T-cell (primary cell): ENCODE measurements at regions not wholly inside any gene's neighbourhood (a gene's known extent, or its start where the extent isn't known, plus 50 kb on each side); places are given as distances from the start of the nearest gene placed in this dataset.

Source experiments
- ATAC-seq, 4 experiments: fragments of 200-7000 bp in 3 of 4; fragments of 150-1000 bp in 1 of 4; cut with Tn5 transposase; replicated peaks in 1 of 4; 1 replicate in 3 of 4; 2 replicates in 1 of 4; pipeline ENCODE4 v1.10.0; 2021; ENCODE audit warnings: moderate library complexity in 3 of 4, mild to moderate bottlenecking in 2 of 4, moderate number of reproducible peaks in 1 of 4
- CTCF ChIA-PET, 2 donors: fragments of 300-600 bp; sonication (Branson Sonifier 250); formaldehyde crosslinking; loops; one replicate each; lab custom pipeline; 2022; ENCODE audit warnings: antibody characterized with exemption in 2 of 2; lab: Charles Lee
- POLR2A ChIA-PET, 2 donors: fragments of 300-600 bp; sonication (Branson Sonifier 250); formaldehyde crosslinking; loops; one replicate each; lab custom pipeline; 2022; ENCODE audit warnings: antibody characterized with exemption in 2 of 2; lab: Charles Lee
- DNase-seq, 35 experiments: peaks; one replicate each; pipeline versions ENCODE4 v3.0.0 to v3.0.0-alpha.2; 2013 to 2023
- H3K27ac ChIP-seq: one replicate; pipeline ENCODE4 v1.5.1; 2013; ENCODE audit warnings: low read length
- H3K27me3 ChIP-seq, 2 experiments: replicated peaks in 1 of 2; 1 replicate in 1 of 2; 2 replicates in 1 of 2; pipeline versions ENCODE4 v1.6.1 to v1.7.0; 2013; ENCODE audit warnings: low read length in 1 of 2, mixed read lengths in 1 of 2; ENCODE audit not compliant: control insufficient read depth in 2 of 2, insufficient read depth in 2 of 2; ENCODE audit errors: extremely low read depth in 1 of 2
- H3K36me3 ChIP-seq, 2 donors: 1 replicate in 1 of 2; 2 replicates in 1 of 2; pipeline versions ENCODE4 v1.6.1 to v1.7.0; 2013; ENCODE audit warnings: low read length in 1 of 2; ENCODE audit not compliant: control insufficient read depth in 2 of 2, insufficient read depth in 1 of 2; ENCODE audit errors: extremely low read depth in 1 of 2
- H3K4me1 ChIP-seq, 2 experiments: 1 replicate in 1 of 2; 2 replicates in 1 of 2; pipeline versions ENCODE4 v1.6.1 to v1.7.0; 2013; ENCODE audit warnings: low read length in 2 of 2, mixed read lengths in 1 of 2; ENCODE audit not compliant: insufficient read depth in 2 of 2, control insufficient read depth in 1 of 2; ENCODE audit errors: extremely low read depth in 1 of 2
- H3K4me3 ChIP-seq, 2 donors: 1 replicate in 1 of 2; 2 replicates in 1 of 2; pipeline versions ENCODE4 v1.5.1 to v1.7.0; 2013; ENCODE audit warnings: mild to moderate bottlenecking in 2 of 2, low read length in 1 of 2, moderate library complexity in 1 of 2; ENCODE audit not compliant: control insufficient read depth in 1 of 2; ENCODE audit errors: extremely low read depth in 1 of 2
- H3K9me3 ChIP-seq: 2 replicates; pipeline ENCODE4 v1.7.0; 2013
- H3K27ac Mint-ChIP-seq, 2 donors: one replicate each; pipeline ENCODE4 v1.8.0; 2020 to 2021; ENCODE audit warnings: mild to moderate bottlenecking in 2 of 2, mixed read lengths in 2 of 2
- H3K27me3 Mint-ChIP-seq, 2 donors: one replicate each; pipeline ENCODE4 v1.8.0; 2021 to 2022; ENCODE audit warnings: mixed read lengths in 2 of 2
- H3K36me3 Mint-ChIP-seq: one replicate; pipeline ENCODE4 v1.8.0; 2021; ENCODE audit warnings: mixed read lengths
- H3K4me1 Mint-ChIP-seq, 3 donors: one replicate each; pipeline ENCODE4 v1.8.0; 2020 to 2022; ENCODE audit warnings: mixed read lengths in 3 of 3, mild to moderate bottlenecking in 1 of 3
- H3K4me3 Mint-ChIP-seq, 3 donors: one replicate each; pipeline ENCODE4 v1.8.0; 2020 to 2022; ENCODE audit warnings: mild to moderate bottlenecking in 3 of 3, mixed read lengths in 3 of 3, moderate library complexity in 3 of 3
- H3K9me3 Mint-ChIP-seq, 3 donors: one replicate each; pipeline ENCODE4 v1.8.0; 2020 to 2022; ENCODE audit warnings: mixed read lengths in 3 of 3
- WGBS: methylation state at CpG from one replicate; pipeline ENCODE4 v1.1.5; 2013; ENCODE audit warnings: missing lambda C conversion rate; ENCODE audit not compliant: insufficient coverage; 5-methylcytosine and 5-hydroxymethylcytosine counted together

DNA sequence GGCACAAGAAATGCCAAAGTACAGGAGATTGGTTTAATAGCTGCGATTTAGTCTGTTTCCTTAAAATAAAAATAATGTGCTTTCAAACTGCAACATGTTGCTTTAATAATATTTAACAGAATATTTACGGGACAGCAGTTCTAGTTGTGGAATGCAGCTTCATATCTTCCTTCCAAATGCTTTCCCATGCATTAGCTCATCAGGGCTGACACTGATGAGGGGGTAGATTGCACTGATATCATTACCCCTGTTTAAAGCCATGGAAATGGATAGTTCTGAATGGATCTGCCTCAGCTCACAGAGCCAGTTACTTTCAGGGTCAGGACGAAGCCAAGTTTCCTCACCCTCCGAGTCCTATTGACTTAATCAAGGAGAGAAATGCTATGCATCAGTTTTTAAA, 93.2 kb upstream of the OSMR start:
- CTCF ChIA-PET = no interaction called here
- Histone ChIP-seq H3K27me3 (peaks cover 0 to 9% of the 10 kb centered on the region in 2 experiments), H3K27ac (no peak overlapping the region), H3K4me1 (no peaks in the 10 kb centered on the region), H3K4me3 (no peak overlapping the region), H3K9me3 (no peaks in the 10 kb centered on the region), H3K36me3 (no peaks in the 10 kb centered on the region)
- Mint-ChIP-seq H3K36me3 (no peaks in the 10 kb centered on the region), H3K9me3 (no peaks in the 10 kb centered on the region), H3K27ac (no peak overlapping the region), H3K4me1 (no peaks in the 10 kb centered on the region), H3K4me3 (no peak overlapping the region), H3K27me3 (peaks cover 10 to 16% of the 10 kb centered on the region in 2 donors)
- ATAC-seq (no peak), DNase-seq (no peak)
- POLR2A ChIA-PET = no interaction called here
- WGBS = 100% methylated on average over 1 of the region's 4 CpGs

DNA sequence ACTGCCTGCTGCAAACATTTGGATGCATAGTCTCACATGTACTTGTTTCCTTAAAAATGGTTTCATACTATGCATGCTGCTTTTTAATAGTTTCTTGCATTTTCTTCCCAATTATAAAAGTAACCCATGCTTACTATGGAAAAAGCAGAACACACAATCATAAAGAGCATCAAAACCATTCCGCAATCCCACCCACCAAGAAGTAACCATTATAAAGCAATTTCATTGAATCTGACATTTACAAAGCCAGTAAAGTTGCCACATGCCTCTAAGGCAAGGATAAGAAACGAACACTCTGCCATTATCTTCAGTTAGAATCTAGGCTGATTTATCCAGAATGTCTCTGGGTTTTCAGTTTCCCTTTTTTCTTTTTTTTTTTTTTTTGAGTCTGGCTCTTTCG, 92.7 kb upstream of the OSMR start:
- peaks cover 9 to 11% of the 10 kb centered on the region in 2 donors for H3K27me3 Mint-ChIP-seq
- no peaks in the 10 kb centered on the region for H3K36me3 Mint-ChIP-seq
- H3K36me3 ChIP-seq = no peaks in the 10 kb centered on the region
- no peaks in the 10 kb centered on the region for H3K9me3 Mint-ChIP-seq
- H3K9me3 ChIP-seq = no peaks in the 10 kb centered on the region
- ChIA-PET POLR2A (no interaction called here), CTCF (no interaction called here)
- H3K27me3 ChIP-seq = peaks cover 0 to 9% of the 10 kb centered on the region in 2 experiments
- H3K27ac Mint-ChIP-seq = no peak overlapping the region
- no peaks in the 10 kb centered on the region for H3K4me1 ChIP-seq
- H3K4me3 ChIP-seq = no peak overlapping the region
- WGBS = 11% methylated on average over 1 of the region's 3 CpGs
- no peak for ATAC-seq
- no peak for DNase-seq
- H3K4me3 Mint-ChIP-seq = no peak overlapping the region
- no peak overlapping the region for H3K27ac ChIP-seq
- H3K4me1 Mint-ChIP-seq = no peaks in the 10 kb centered on the region

- no peaks in the 10 kb centered on the region for H3K36me3 Mint-ChIP-seq
- CTCF ChIA-PET = no interaction called here
These were observed 92.0 kb upstream of the OSMR start for GRCh38 chr5:38753776-38754175.

GRCh38 chr5:38755181-38755580, 90.6 kb upstream of the OSMR start:
- no peaks in the 10 kb centered on the region for H3K9me3 ChIP-seq
- H3K27me3 ChIP-seq = peaks cover 0 to 9% of the 10 kb centered on the region in 2 experiments
- H3K9me3 Mint-ChIP-seq = no peaks in the 10 kb centered on the region
- H3K27ac ChIP-seq = no peak overlapping the region
- ChIA-PET CTCF (no interaction called here), POLR2A (no interaction called here)
- H3K4me1 ChIP-seq = no peaks in the 10 kb centered on the region
- H3K4me3 Mint-ChIP-seq = no peak overlapping the region
- ATAC-seq (no peak), DNase-seq (no peak)
- no peaks in the 10 kb centered on the region for H3K36me3 Mint-ChIP-seq
- peaks cover 11 to 16% of the 10 kb centered on the region in 2 donors for H3K27me3 Mint-ChIP-seq
- H3K4me1 Mint-ChIP-seq = no peaks in the 10 kb centered on the region
- H3K4me3 ChIP-seq = no peak overlapping the region
- H3K27ac Mint-ChIP-seq = no peak overlapping the region
- no peaks in the 10 kb centered on the region for H3K36me3 ChIP-seq
- 79% methylated on average over 2 of the region's 2 CpGs for WGBS

More at GRCh38 chr5:38753776-38754175, 92.0 kb upstream of the OSMR start:
- H3K27me3 Mint-ChIP-seq = peaks cover 5 to 11% of the 10 kb centered on the region in 2 donors
- no CpG with 5 or more reads among the region's 5 CpGs for WGBS
- Histone ChIP-seq H3K27ac (no peak overlapping the region), H3K9me3 (no peaks in the 10 kb centered on the region), H3K4me3 (no peak overlapping the region), H3K4me1 (no peaks in the 10 kb centered on the region), H3K36me3 (no peaks in the 10 kb centered on the region), H3K27me3 (peaks cover 0 to 9% of the 10 kb centered on the region in 2 experiments)
- H3K27ac Mint-ChIP-seq = no peak overlapping the region
- H3K4me1 Mint-ChIP-seq = no peaks in the 10 kb centered on the region
- H3K9me3 Mint-ChIP-seq = no peaks in the 10 kb centered on the region
- no peak overlapping the region for H3K4me3 Mint-ChIP-seq
- no peak for DNase-seq
- no peak for ATAC-seq
- POLR2A ChIA-PET = no interaction called here

DNA sequence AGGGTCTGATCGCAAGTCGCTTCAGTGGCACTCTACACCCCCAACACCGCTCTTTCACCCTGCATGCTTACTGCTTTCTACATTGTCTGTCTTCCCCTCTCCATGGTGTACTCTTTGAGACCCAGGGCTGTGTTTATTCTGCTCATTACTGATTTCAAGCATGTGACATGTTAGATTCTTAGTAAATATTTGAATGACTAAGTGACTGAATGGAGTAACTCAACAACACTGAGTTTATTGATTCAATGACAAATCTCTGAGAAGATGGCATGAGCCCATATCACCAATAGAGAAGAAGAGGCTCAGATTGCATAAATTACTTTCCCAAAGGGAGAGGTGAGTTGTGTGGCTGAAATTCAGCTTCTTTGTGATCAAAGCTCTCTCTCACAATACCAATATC, 89.7 kb upstream of the OSMR start:
- 100% methylated on average over 2 of the region's 3 CpGs for WGBS
- peaks cover 0 to 5% of the 10 kb centered on the region in 2 experiments for H3K27me3 ChIP-seq
- H3K9me3 ChIP-seq = no peaks in the 10 kb centered on the region
- no peaks in the 10 kb centered on the region for H3K4me1 ChIP-seq
- ChIA-PET CTCF (no interaction called here), POLR2A (no interaction called here)
- H3K36me3 ChIP-seq = no peaks in the 10 kb centered on the region
- Mint-ChIP-seq H3K27me3 (peaks cover 16 to 17% of the 10 kb centered on the region in 2 donors), H3K4me3 (no peak overlapping the region), H3K4me1 (no peaks in the 10 kb centered on the region), H3K36me3 (no peaks in the 10 kb centered on the region), H3K27ac (no peak overlapping the region), H3K9me3 (no peaks in the 10 kb centered on the region)
- no peak for DNase-seq
- H3K4me3 ChIP-seq = no peak overlapping the region
- ATAC-seq = no peak
- no peak overlapping the region for H3K27ac ChIP-seq

GRCh38 chr5:38757451-38758245, 88.2 kb upstream of the OSMR start:
- CTCF ChIA-PET = no interaction called here

More at GRCh38 chr5:38757451-38758245, 88.2 kb upstream of the OSMR start:
- Mint-ChIP-seq H3K27ac (no peak overlapping the region), H3K4me3 (no peak overlapping the region), H3K9me3 (no peaks in the 10 kb centered on the region), H3K27me3 (peaks cover 13 to 17% of the 10 kb centered on the region in 2 donors), H3K4me1 (no peaks in the 10 kb centered on the region), H3K36me3 (no peaks in the 10 kb centered on the region)
- Histone ChIP-seq H3K4me1 (no peaks in the 10 kb centered on the region), H3K27me3 (no peaks in the 10 kb centered on the region), H3K9me3 (no peaks in the 10 kb centered on the region), H3K36me3 (no peaks in the 10 kb centered on the region), H3K4me3 (no peak overlapping the region), H3K27ac (no peak overlapping the region)
- WGBS = 100% methylated on average over 2 of the region's 3 CpGs
- ATAC-seq (no peak), DNase-seq (no peak)
- POLR2A ChIA-PET = no interaction called here
